DMS79 treated with DMSO at 0.1 percent for 48 hours (cell line): ENCODE measurements at regions not wholly inside any gene's neighbourhood (a gene's known extent, or its start where the extent isn't known, plus 50 kb on each side); places are given as distances from the start of the nearest gene placed in this dataset.

Experiments
- DNase-seq: peaks from one replicate; lab custom pipeline; 2025; lab: John Stamatoyannopoulos, UW

DNA sequence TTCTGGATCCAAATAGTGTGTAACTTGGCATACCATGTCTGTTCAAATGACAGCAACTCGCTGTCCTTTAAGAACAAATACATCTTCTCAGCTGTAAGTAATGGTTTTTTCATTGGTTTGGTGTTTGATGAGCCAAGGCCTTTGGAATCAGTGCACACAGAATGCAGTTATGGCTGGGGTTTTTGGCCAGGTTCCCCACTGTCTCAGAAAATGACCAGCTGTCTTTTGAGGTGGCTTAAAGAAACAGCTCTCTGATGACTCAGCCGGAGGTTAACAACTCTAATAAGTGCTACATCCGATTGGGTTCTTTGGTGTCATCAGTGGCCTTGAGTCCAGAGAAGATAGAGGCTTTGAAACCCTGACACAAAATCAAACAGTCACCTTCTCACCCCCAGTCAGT is 688.4 kb downstream of the REEP3 start:
- no peak for DNase-seq

DNA sequence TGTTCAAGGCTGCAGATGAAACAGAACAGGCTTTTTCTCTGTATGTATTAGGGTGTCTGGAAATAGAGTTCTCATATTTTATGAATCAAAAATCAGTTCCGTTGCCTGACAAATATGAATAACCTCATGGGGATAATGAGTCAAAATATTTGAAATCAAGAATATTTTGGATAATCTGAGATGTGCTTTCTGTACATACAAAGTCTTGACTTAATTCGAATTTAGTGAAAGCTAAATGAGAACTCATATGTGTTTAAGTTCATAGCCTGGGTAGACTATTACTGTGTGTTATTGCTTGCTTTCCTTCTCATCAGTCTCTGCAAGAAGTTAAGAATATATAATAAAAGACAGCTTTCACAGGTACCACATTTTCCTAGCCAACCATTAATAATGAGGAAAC is 689.0 kb downstream of the REEP3 start:
- DNase-seq = no peak

DNA sequence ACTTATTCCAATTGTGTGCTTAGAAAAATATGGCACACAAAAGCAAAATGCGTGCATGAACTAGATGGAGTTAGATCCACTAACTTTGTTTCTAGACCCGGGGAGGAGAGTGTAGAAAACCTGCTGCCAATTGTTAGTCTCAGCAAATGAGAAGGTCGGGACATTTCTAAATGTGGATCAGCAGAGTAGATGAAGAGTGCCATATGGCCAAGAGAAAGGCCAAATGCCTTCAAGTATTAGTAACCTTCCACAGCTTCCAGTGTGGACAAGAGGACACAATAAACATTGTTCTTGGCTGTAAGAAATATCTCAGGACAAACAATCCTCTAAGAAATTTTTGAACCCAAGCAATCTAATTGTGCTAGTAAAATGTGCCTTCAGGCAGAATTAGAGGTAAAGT is 690.3 kb downstream of the REEP3 start:
- DNase-seq = no peak

DNA sequence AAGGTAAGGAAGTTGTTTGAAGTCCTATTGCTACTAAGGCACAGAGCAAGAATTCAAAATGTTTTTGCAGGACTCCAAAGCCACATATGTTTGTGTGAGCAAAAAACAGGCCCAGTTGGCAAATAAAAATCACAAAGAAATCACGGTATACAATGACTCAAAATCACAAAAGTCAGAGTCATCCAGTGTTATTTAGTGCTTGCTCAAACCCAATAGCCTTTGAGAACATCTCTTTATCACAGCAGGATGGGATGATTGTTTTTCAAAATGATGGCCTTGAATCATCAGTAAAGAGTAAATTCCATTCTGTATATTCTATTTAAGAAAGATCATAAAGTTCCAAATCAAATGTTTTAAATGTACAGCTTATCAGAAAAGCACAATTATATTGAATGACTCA is 693.9 kb downstream of the REEP3 start:
- DNase-seq = no peak

DNA sequence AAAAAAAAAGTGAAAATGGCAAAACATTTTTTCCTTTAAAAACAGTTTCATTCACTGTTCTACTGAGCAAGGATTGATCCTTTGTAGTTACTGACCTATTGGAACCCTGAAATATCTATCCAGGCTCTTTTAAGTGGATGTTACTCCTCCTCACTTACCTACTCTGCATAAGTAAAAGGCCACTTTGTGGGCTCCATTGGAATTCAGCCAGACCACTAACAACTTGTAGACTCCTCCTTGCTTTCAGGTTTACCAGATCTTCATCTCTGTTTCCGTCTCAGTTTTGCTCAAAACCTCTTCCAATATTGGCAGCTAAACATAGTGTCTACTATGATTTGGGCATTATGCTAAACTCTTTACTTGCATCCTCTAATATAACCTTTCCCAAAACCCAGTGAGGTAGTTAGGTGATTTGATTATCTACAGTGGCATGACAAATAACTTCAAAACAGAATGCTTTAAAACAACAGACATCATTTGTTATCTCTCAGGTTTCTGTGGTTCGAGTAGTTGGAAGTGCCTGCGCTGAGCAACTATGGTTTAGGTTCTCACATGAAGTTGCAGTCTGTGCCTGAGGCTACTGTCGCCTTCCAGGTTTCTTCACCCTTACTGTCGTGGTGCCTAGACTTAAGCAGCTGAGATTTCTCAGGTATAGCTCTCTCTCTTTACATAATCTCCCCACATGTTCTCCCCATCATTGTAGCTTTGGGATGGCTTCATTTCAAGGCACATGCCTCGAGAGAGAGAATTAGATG is 698.2 kb downstream of the REEP3 start:
- no peak for DNase-seq

DNA sequence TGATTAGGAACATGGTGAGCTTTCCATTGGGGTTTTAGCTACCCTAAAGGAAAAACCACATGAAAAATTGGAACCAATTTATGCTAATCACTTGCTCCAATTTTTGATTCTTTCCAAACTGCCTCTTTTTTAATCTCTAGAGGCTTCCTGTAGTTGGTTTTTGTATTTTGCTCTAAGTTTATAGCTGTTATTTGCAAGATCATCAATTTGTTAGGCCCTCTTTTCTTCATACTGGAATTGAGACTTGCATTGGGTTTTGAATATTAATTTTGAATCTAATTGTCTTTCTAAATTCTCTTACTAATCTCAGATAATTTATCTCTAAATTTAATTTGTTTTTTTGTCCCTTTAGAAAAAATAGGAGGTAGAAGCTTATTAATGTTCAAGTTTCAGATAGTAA is 713.3 kb downstream of the REEP3 start:
- no peak for DNase-seq

DNA sequence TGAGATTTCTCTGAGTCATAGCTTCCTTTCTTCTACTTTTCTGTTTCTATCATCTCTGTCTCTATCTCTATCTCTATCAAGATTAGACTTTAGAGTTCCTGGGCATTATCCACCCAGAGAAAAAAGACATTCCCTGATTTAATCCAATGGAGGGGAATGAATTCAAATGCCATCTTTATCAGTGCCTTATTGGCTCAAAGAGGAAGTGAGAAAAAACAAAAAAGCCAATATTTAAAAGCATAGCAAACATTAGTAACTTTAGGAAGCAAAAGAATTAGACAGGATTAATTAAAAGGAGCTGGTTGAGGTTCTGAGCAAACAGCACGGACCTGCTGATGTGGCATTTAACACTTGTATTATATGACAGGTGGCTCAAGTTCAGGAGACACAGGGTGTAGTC is 736.5 kb downstream of the REEP3 start:
- DNase-seq = no peak

DNA sequence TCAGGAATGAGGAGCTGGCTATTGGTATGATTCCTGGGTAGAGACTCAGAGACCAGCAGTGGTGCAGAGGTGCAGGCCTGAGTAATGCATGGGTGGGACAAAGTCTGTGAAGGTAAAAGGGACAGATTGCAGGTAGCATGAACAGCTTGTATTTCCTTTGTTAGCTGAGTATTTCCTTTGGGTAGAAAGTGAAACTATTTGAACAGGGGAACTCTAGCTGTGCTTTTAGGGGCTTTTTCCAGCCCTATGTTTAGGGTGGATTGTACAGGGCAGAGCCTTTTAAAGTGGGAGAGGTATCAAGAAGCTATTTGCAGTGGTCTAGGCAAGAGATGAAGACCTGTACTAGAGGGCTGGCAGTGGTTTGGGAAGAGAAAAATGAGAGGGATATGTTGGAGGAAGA is 739.9 kb downstream of the REEP3 start:
- no peak for DNase-seq

DNA sequence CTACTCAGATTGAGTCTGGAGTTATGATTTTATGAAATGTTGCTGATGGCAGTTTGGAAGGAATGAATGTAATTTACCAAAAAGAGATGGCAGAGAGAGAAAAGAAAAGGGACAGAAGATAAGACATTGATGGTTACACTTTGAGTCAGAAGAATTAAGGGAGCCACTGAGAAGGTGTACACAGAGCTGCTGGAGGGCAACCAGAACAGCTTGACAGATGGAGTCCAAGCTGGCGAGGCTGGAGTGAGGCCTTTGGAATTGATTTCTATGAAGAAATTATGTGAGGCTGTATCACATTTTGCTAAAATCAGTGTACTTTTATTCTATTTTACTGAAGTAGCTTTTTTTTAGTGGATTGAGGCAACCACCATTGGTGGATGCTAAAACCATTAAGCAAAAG is 740.5 kb downstream of the REEP3 start:
- no peak for DNase-seq

DNA sequence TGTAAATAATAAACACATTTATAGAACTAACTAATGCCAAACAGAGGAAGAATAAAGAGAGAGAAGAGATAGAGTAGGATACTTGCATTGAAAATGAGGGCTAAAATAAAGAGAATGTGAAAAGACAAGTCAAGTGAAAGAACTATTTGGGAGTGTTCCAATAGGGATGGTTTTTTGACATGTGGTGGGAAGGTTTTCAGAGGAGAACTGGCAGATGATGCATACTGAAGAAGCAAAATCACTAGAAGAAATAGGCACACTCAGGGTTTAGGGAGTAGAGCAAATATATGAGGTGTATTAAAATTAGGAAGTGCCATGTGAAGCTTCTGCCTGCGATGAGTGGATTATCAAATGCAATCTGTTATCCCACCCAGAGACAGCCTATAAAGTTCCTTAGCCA is 744.8 kb downstream of the REEP3 start:
- DNase-seq = no peak

DNA sequence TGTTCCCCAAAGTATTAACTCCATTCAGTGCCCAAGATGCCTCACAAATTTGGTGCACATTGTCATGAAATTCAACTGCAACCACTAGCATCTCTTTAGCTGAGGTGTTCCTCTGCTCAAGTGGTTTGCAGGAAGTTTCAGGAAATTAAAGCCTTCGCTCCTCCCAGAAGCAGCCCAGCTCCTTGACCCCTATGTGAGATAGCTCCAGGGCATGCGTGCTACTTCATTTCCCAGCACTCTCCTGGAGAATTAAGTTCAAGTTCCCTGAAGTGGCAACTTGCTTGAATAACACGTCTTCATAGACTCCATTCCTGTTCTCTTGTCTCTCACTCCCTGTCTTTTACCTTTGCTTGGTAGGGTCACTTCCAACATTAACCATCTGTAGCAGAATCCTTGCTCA is 750.3 kb downstream of the REEP3 start:
- DNase-seq = no peak

DNA sequence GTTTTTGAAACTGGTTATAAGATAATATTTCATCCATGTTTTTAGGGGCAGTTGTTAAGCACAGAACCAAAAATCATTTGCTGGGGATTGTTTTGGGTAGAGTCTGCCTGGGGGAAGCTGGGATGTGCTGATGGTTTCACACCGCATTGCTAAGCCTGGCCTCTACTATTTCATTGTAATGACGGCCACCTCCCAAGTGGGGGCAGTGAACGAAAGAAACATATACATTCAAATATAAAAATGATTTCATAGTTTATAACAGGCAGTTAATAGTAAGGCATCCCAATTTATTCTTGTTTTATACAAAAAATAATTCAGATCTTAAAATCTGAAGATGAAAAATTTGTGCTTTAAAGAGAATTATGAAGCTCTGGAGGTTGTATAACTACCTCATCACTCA is 750.8 kb downstream of the REEP3 start:
- no peak for DNase-seq

DNA sequence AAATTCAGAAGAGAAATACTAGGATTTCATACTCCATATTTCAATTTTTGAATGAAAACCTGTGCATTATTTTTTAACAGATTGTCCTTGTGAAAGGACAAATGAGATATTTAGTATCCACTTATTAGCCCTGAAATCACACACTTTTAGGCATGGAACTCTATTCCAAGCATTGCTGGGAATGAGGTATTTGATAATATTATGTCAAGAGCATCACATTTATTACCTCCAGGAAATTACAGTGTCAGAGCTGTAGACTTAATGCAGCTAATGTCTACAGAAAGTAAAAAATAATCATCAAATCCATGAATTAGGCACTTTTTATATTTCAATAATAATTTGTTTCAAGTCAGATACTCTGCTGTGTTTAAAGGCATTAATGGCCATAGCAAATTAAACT is 753.8 kb downstream of the REEP3 start:
- no peak for DNase-seq

DNA sequence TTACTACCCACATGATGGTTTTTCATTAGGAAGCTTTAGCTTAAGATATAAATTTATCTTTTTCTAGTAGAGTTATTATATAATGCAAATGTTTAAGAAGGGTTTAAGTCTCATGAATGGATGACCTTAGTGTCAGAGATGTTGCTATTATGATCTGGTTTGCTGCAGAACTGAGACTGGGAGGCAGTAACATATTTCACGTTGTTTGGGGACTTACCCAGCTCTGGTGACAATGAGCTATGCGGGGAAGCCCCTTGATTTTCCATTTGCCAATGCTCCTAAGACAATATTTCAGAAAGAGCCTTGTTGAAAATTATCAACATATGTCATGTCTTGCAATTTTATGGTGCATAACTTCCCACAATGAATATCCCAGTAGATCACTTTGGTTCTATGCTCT is 754.6 kb downstream of the REEP3 start:
- no peak for DNase-seq

DNA sequence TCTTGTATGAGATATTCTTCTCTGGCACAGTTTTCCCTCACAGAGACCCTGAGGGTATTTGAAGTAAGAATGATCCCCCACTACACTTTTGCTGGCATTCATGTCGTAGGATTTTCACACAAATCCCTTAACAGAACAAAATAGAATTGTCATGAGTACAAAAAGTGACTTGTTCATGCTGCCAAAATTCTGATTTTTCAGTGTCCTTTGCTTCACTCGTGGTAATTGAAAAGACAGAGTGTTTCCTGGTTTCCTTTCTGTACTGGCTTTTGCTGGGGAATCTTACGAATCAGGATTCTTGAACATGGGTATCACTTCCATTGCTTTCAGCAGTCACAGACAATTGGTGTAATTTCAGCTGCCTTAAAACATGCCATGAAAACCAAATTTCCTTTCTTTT is 756.3 kb downstream of the REEP3 start:
- DNase-seq = no peak

DNA sequence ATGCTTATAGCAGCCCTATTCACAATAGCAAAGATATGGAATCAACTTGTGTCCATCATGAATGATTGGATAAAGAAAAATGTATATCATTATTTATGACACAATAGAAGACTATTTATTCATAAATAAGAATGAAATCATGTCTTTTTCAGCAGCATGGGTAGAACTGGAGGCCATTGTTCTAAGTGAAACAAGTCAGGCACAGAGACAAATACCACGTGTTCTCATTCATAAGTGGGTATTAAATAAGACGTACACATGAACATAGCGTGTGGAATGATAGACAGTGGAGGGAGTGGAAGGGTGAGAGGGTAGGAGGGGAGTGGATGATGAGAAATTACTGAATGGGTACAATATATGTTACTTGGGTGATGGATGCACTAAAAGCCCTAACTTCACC is 762.4 kb downstream of the REEP3 start:
- no peak for DNase-seq

DNA sequence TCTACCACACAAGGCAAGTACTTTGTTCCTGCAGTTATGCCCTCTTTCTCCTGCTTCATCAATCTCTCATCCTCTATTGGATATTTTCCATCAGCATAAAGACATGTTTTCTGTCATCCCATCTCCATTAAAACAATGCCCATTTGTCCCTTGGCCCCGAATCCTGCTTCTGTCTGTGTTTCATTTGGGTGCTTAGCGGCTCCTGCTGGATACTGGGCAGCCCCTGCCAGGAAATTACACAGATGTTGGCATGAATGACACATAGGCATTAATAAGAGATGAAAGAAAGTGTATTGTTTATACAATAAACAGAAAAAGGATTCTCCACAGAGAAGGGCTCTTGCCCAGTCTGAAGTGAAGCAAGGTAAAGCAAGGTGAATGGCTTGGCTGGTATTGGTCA is 765.3 kb downstream of the REEP3 start:
- no peak for DNase-seq

DNA sequence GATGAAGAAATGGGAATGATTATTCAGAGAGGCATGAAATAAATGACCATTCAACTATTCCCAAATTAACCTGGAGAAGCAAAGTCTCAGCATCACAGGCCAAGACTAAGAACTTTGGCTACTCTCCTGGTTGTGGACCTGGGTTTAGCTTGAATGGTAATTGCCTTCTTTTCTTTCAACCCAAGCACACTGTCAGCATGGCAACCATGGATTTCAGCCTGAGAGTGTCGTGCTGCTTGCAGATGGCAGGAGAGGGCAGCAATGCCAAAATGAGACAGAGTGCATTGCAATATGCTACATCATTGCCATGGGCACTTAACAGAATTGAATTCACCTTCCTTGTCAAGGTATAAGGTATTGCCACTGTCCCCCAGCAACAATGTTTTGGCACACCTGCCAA is 767.2 kb downstream of the REEP3 start:
- DNase-seq = no peak

DNA sequence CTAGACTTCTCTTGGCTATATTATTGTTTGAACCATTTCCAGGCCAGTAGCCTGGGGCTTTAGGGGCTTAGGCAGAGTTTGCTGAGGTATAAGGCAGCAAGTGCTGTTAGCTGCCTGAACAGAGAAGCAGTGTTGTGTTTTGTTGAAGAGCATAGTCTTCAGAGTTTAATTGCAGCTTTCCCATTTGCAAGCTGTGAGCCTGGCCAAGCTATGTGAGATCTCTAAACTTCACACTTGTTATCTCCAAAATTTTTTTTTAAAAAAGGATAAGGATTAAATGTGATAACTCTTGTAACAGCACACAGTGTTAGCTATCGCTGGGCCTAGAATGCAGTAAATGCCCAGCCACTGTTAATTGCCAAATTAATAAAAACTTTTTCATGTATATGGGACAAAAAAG is 782.4 kb downstream of the REEP3 start:
- DNase-seq = no peak

DNA sequence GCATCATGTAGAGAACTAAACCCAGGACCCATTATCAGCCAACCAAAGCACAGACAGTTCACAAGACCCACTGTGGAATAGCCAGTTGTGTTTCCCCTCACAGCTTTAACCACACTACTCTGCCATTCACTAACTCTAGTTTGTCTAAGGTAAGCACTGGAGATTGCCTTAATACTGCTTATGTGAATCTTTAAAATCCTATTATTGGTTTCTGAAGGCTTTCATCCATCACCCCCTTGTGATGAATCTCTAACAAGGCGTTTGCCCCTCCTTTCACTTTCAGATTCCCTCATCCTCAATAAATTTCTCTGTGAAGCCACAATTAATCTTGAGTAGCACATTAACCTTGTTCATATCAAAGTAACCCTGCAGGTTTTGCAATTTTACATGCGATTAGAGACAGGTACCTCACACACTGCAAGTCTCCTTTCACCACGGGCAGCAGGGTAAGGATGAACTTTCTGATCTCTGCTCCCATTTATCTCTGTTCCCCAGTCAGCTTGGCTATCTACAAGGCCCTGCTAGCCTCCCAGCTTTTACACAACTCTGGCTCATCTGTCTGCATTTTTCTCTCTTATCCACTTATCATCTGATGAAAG is 785.6 kb downstream of the REEP3 start:
- no peak for DNase-seq

DNA sequence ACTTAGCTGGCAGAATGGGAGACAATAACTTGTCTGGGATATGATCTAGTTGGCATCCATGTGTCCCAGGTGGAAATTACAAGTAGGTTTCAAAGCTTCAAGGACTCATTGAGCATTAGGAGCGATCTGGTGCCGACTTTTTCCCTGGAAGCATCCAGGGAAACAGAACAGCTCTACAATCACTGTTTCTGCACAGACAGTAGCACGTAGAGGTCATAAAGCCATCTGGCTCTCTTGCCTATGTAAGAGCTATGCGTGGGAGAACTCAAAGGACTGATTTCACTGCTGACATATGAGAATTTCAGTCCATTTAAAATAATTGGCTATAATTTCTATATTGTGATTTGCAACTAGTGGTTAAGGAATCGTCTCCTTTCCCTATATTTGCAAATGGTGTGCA is 791.7 kb downstream of the REEP3 start:
- no peak for DNase-seq

DNA sequence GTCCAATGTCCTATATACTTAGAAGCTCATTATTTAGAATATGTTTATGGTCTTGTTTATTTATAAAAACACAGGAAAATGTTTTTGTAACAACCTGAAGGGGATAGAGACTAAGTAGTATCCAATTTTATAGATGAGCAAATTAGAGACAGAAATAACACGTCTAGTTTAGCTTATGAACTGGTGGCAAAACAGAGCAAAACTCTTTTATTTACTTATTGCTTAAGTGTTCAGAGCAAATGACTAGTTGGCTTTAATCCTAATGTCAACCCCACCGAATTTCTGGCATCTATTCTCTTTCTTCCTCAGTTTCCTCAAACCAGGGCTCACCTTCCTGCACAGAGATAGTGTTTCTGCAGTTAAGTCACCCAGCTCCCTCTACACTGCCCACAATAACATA is 792.8 kb downstream of the REEP3 start:
- DNase-seq = no peak

DNA sequence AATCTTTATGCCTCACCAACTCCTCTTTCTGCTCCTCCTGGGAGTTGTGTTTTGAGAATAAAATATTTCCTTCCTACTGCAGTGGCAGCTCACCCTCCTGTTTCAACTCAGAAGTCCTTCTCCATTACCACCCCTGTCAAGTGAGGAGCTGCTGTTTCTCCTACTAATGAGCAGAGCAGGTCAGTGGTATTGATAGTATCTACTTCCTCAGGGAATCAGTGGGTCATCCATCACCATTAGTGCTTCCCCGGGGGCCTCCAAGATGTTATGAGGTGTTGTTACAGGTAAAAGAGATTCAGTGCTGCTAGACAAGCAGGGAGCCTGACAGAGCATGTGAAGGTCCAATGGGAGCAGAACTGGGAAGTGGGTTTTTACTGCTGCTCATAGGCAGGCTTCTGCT is 795.2 kb downstream of the REEP3 start:
- no peak for DNase-seq

DNA sequence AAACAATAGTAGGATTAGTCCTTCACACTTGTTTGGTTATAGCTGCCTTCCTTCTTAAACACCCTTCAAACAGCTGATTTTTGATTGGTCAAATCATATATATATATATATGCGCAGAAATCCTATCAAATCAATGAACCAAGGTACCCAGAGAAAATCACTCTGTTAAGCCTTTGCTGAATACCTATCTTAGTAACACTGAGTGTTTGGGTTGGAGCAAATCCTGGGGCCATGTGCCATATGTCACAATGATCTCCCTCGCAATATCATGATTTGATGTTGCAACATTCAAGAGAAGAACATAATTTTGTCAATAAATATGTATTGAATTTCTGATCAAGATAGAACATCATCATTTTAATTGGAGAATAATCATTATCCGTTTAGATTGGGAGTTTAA is 795.6 kb downstream of the REEP3 start:
- no peak for DNase-seq
